ENCODE measurements at regions not wholly inside any gene's neighbourhood (a gene's known extent, or its start where the extent isn't known, plus 50 kb on each side); places are given as distances from the start of the nearest gene placed in this dataset.

DNA sequence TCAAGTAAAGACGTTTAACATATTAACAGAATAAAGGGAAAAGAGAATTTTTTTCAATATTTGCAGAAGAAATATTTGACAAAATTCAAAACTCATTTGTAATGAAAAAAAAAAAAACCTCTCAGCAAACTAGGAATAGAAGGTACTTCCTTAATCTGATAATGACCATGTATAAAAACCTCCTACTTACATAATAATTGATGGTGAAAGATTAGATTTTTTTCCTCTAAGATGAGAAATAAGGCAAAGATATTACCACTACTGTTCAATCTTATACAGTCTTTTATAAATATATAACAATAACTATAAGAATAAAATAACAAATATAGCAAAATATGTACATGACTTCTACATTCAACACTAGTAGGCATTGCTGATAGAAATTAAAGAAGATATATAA lies 424.6 kb upstream of the KLF4 start:
- TF ChIP-seq EZH2 (IDR thresholded peaks at IDR 0.05; ENCODE audit: borderline replicate concordance, low read depth, low read length, severe bottlenecking) (no peak), POLR2AphosphoS5 (IDR thresholded peaks at IDR 0.05; ENCODE audit: insufficient read depth, low read depth, low read length) (no peak), POLR2A (IDR thresholded peaks at IDR 0.05; ENCODE audit: low read depth, low read length) (no peak), FOS (IDR thresholded peaks at IDR 0.05; ENCODE audit: borderline replicate concordance, insufficient read depth, low read length) (no peak)
- TF ChIP-seq, protein P1, sequence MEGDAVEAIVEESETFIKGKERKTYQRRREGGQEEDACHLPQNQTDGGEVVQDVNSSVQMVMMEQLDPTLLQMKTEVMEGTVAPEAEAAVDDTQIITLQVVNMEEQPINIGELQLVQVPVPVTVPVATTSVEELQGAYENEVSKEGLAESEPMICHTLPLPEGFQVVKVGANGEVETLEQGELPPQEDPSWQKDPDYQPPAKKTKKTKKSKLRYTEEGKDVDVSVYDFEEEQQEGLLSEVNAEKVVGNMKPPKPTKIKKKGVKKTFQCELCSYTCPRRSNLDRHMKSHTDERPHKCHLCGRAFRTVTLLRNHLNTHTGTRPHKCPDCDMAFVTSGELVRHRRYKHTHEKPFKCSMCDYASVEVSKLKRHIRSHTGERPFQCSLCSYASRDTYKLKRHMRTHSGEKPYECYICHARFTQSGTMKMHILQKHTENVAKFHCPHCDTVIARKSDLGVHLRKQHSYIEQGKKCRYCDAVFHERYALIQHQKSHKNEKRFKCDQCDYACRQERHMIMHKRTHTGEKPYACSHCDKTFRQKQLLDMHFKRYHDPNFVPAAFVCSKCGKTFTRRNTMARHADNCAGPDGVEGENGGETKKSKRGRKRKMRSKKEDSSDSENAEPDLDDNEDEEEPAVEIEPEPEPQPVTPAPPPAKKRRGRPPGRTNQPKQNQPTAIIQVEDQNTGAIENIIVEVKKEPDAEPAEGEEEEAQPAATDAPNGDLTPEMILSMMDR (IDR thresholded peaks at IDR 0.05; ENCODE audit: extremely low read depth in 1 of 2, insufficient read depth in 1 of 2, low read depth in 1 of 2, low read length in 2 of 2), result no peak

Measured in endothelial cell of umbilical vein (primary cell).